ENCODE measurements at regions not wholly inside any gene's neighbourhood (a gene's known extent, or its start where the extent isn't known, plus 50 kb on each side); places are given as distances from the start of the nearest gene placed in this dataset.
A peak's percentile ranks its signal among the peaks of the same experiment; 100 is the strongest.
"Not testable (repeated sequence)": the region's sequence is repeated elsewhere in the genome, so short reads cannot be mapped to it uniquely, and the experiment has no call there.

DNA sequence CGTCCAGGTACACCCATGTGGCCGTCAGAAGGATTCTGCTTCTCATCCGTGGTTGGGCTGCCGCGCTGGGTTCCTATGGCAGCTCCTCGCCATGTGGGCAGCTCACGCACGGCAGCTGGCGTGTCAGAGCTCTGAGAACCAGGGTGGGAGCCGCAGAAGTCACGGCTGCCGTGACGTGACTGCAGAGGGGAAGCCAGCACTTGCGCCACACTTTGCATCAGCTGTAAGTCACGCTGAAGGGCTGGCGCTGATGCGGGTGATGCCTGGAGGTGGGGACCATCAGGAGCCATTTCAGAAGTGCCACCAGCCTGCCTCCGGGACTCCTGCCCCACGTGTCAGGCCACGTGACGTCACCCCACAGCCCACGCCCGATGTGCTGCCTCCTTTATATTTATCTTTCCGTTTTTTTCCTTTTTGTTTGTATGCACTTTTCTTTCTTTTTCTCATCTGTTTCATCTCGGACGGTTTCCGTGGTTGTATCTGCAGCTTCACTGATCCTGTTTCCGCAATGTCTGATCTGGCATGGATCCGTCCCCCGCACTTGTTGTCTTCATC lies 133.2 kb downstream of the IGLL1 start:
- Histone ChIP-seq H3K27me3 (ENCODE audit: low read depth, low read length) (no peaks in the 10 kb centered on the region), H3K9me3 (ENCODE audit: control insufficient read depth in 1 of 2, low read length in 2 of 2) (peaks cover 0 to 7% of the 10 kb centered on the region in 2 donors), H3K27ac (ENCODE audit: low read length) (no peak overlapping the region), H3K4me3 (ENCODE audit: low read depth in 1 of 2, low read length in 2 of 2) (peak overlapping the region in 1 of 2 donors; percentile 14), H3K4me1 (ENCODE audit: control insufficient read depth in 1 of 2, insufficient read depth in 2 of 2, low read length in 2 of 2) (no peaks in the 10 kb centered on the region), H3K36me3 (ENCODE audit: control insufficient read depth in 1 of 2, insufficient read depth in 2 of 2, low read length in 2 of 2) (no peaks in the 10 kb centered on the region)

DNA sequence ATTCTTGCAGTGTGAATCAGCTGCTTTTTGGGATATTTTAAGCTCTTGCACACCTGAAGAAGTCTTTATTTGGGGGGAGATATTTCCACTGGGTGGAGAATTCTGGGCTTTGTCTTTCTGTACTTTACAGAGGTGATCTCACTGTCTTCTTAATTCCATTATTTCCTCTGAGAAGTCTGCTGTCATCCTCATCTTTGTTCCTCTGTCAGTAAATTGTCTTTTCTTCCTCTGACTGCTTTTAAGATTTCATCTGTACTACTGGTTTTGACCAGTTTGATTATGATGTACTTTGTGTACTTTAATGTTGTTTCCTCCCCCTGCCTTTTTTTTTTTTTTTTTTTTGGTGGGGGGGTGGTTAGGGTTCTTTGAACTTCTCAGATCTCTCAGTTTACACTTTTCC lies 133.9 kb downstream of the IGLL1 start:
- H3K4me3 ChIP-seq (ENCODE audit: low read depth in 1 of 2, low read length in 2 of 2); H3K4me1 ChIP-seq (ENCODE audit: control insufficient read depth in 1 of 2, insufficient read depth in 2 of 2, low read length in 2 of 2); H3K9me3 ChIP-seq (ENCODE audit: control insufficient read depth in 1 of 2, low read length in 2 of 2); H3K27ac ChIP-seq (ENCODE audit: low read length); H3K27me3 ChIP-seq (ENCODE audit: low read depth, low read length); H3K36me3 ChIP-seq (ENCODE audit: control insufficient read depth in 1 of 2, insufficient read depth in 2 of 2, low read length in 2 of 2): not testable (repeated sequence)

DNA sequence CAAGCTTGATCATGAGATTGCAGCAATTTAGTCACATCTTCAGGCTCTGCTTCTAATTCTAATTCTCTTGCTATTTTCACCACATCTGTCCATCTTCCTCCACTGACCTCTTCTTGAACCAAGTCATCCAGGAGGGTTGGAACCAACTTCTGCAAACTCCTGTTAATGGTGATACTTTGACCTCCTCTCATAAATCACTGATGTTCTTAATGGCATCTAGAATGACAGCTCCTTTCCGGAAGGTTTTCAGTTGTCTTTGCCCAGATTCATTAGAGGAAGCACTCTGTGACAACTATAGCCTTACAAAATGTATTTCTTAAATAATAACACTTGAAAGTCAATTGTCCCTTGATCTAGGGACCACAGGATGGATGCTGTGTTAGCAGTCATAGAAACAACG lies 136.2 kb downstream of the IGLL1 start:
- not testable (repeated sequence) for H3K27ac ChIP-seq (ENCODE audit: low read length); H3K4me1 ChIP-seq (ENCODE audit: control insufficient read depth in 1 of 2, insufficient read depth in 2 of 2, low read length in 2 of 2); H3K36me3 ChIP-seq (ENCODE audit: control insufficient read depth in 1 of 2, insufficient read depth in 2 of 2, low read length in 2 of 2); H3K4me3 ChIP-seq (ENCODE audit: low read depth in 1 of 2, low read length in 2 of 2); H3K27me3 ChIP-seq (ENCODE audit: low read depth, low read length); H3K9me3 ChIP-seq (ENCODE audit: control insufficient read depth in 1 of 2, low read length in 2 of 2)

- H3K4me3 ChIP-seq (ENCODE audit: low read depth in 1 of 2, low read length in 2 of 2); H3K36me3 ChIP-seq (ENCODE audit: control insufficient read depth in 1 of 2, insufficient read depth in 2 of 2, low read length in 2 of 2); H3K27ac ChIP-seq (ENCODE audit: low read length); H3K9me3 ChIP-seq (ENCODE audit: control insufficient read depth in 1 of 2, low read length in 2 of 2); H3K4me1 ChIP-seq (ENCODE audit: control insufficient read depth in 1 of 2, insufficient read depth in 2 of 2, low read length in 2 of 2); H3K27me3 ChIP-seq (ENCODE audit: low read depth, low read length): not testable (repeated sequence)
Observed at GRCh38 chr22:23439581-23439980, 140.5 kb downstream of the IGLL1 start.

- H3K4me3 ChIP-seq (ENCODE audit: low read depth in 1 of 2, low read length in 2 of 2), result no peak overlapping the region
Observed at GRCh38 chr22:23438216-23438615, 141.9 kb downstream of the IGLL1 start.

GRCh38 chr22:23437779-23438178 lies 142.3 kb downstream of the IGLL1 start:
- H3K27me3 ChIP-seq (ENCODE audit: low read depth, low read length), result no peaks in the 10 kb centered on the region
- no peaks in the 10 kb centered on the region for H3K36me3 ChIP-seq (ENCODE audit: control insufficient read depth in 1 of 2, insufficient read depth in 2 of 2, low read length in 2 of 2)
- H3K27ac ChIP-seq (ENCODE audit: low read length), result no peak overlapping the region
- no peak overlapping the region for H3K4me3 ChIP-seq (ENCODE audit: low read depth in 1 of 2, low read length in 2 of 2)
- H3K9me3 ChIP-seq (ENCODE audit: control insufficient read depth in 1 of 2, low read length in 2 of 2), result peaks cover 0 to 2% of the 10 kb centered on the region in 2 donors
- peaks cover 0 to 4% of the 10 kb centered on the region in 2 donors for H3K4me1 ChIP-seq (ENCODE audit: control insufficient read depth in 1 of 2, insufficient read depth in 2 of 2, low read length in 2 of 2)

More at GRCh38 chr22:23438216-23438615, 141.9 kb downstream of the IGLL1 start:
- Histone ChIP-seq H3K27me3 (ENCODE audit: low read depth, low read length) (no peaks in the 10 kb centered on the region), H3K4me1 (ENCODE audit: control insufficient read depth in 1 of 2, insufficient read depth in 2 of 2, low read length in 2 of 2) (no peaks in the 10 kb centered on the region), H3K9me3 (ENCODE audit: control insufficient read depth in 1 of 2, low read length in 2 of 2) (peaks cover 0 to 2% of the 10 kb centered on the region in 2 donors), H3K27ac (ENCODE audit: low read length) (no peak overlapping the region), H3K36me3 (ENCODE audit: control insufficient read depth in 1 of 2, insufficient read depth in 2 of 2, low read length in 2 of 2) (no peaks in the 10 kb centered on the region)

GRCh38 chr22:23437107-23437395 lies 143.0 kb downstream of the IGLL1 start:
- H3K36me3 ChIP-seq (ENCODE audit: control insufficient read depth in 1 of 2, insufficient read depth in 2 of 2, low read length in 2 of 2); H3K4me1 ChIP-seq (ENCODE audit: control insufficient read depth in 1 of 2, insufficient read depth in 2 of 2, low read length in 2 of 2); H3K9me3 ChIP-seq (ENCODE audit: control insufficient read depth in 1 of 2, low read length in 2 of 2); H3K27ac ChIP-seq (ENCODE audit: low read length); H3K27me3 ChIP-seq (ENCODE audit: low read depth, low read length); H3K4me3 ChIP-seq (ENCODE audit: low read depth in 1 of 2, low read length in 2 of 2): not testable (repeated sequence)

DNA sequence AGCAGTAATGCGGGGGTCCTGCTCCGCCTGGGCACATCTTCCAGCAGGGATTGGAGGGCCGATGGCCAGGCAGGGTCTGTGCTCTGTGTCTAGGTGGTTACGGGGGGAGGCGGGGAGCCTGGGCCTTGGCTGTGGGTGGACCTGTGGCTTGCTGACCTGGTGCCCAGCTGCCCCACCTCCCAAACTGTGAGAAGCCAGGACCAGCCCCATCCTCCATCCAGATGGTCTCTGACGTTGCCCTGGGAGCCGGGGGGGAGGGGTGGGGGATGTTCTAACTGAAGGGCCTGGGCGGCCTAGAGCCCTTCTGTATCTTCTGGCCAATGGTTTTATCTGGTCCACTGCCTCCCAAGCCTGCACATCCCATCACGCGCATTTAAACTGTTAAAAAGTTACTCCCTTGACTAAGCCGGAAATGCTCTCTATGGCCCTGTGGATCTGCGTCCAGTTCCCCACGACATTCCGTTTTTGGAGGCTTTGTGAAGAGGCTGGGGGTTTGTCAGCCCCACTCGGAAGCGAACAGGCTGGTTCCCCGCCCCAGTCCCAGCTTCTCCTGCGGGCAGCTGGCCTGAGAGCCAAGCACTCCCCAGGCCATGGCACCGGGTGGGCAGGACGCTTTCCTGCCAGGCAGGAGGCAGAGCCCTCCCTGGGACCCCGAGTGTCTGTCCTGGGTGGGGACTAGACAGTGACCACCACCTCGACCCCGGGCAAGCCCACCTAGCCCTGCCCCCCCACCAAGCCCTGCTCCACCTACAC lies 143.6 kb downstream of the IGLL1 start:
- not testable (repeated sequence) for H3K27ac ChIP-seq (ENCODE audit: low read length); H3K27me3 ChIP-seq (ENCODE audit: low read depth, low read length); H3K9me3 ChIP-seq (ENCODE audit: control insufficient read depth in 1 of 2, low read length in 2 of 2); H3K4me3 ChIP-seq (ENCODE audit: low read depth in 1 of 2, low read length in 2 of 2); H3K4me1 ChIP-seq (ENCODE audit: control insufficient read depth in 1 of 2, insufficient read depth in 2 of 2, low read length in 2 of 2); H3K36me3 ChIP-seq (ENCODE audit: control insufficient read depth in 1 of 2, insufficient read depth in 2 of 2, low read length in 2 of 2)

GRCh38 chr22:23435186-23435585 lies 144.9 kb downstream of the IGLL1 start:
- H3K4me1 ChIP-seq (ENCODE audit: control insufficient read depth in 1 of 2, insufficient read depth in 2 of 2, low read length in 2 of 2); H3K4me3 ChIP-seq (ENCODE audit: low read depth in 1 of 2, low read length in 2 of 2); H3K9me3 ChIP-seq (ENCODE audit: control insufficient read depth in 1 of 2, low read length in 2 of 2); H3K36me3 ChIP-seq (ENCODE audit: control insufficient read depth in 1 of 2, insufficient read depth in 2 of 2, low read length in 2 of 2); H3K27me3 ChIP-seq (ENCODE audit: low read depth, low read length); H3K27ac ChIP-seq (ENCODE audit: low read length): not testable (repeated sequence)

- H3K36me3 ChIP-seq (ENCODE audit: control insufficient read depth in 1 of 2, insufficient read depth in 2 of 2, low read length in 2 of 2); H3K9me3 ChIP-seq (ENCODE audit: control insufficient read depth in 1 of 2, low read length in 2 of 2); H3K27ac ChIP-seq (ENCODE audit: low read length); H3K27me3 ChIP-seq (ENCODE audit: low read depth, low read length); H3K4me1 ChIP-seq (ENCODE audit: control insufficient read depth in 1 of 2, insufficient read depth in 2 of 2, low read length in 2 of 2); H3K4me3 ChIP-seq (ENCODE audit: low read depth in 1 of 2, low read length in 2 of 2): not testable (repeated sequence)
Observed at GRCh38 chr22:23434198-23434830, 145.8 kb downstream of the IGLL1 start.

- H3K27ac ChIP-seq (ENCODE audit: low read length); H3K36me3 ChIP-seq (ENCODE audit: control insufficient read depth in 1 of 2, insufficient read depth in 2 of 2, low read length in 2 of 2); H3K4me1 ChIP-seq (ENCODE audit: control insufficient read depth in 1 of 2, insufficient read depth in 2 of 2, low read length in 2 of 2); H3K9me3 ChIP-seq (ENCODE audit: control insufficient read depth in 1 of 2, low read length in 2 of 2); H3K27me3 ChIP-seq (ENCODE audit: low read depth, low read length): not testable (repeated sequence)
- peak overlapping the region in 1 of 2 donors; percentile 41 for H3K4me3 ChIP-seq (ENCODE audit: low read depth in 1 of 2, low read length in 2 of 2)
Observed at GRCh38 chr22:23433127-23434005, 146.7 kb downstream of the IGLL1 start.
